PFSK-1 (cell line): ENCODE measurements at regions not wholly inside any gene's neighbourhood (a gene's known extent, or its start where the extent isn't known, plus 50 kb on each side); places are given as distances from the start of the nearest gene placed in this dataset.

Experiments used
- FOXP2 ChIP-seq: optimal IDR thresholded peaks from 2 replicates; pipeline ENCODE3; 2011; ENCODE audit warnings: borderline replicate concordance, control low read depth, inconsistent platforms; ENCODE audit not compliant: insufficient read depth; ENCODE audit errors: extremely low read length, extremely low read depth
- POLR2AphosphoS5 ChIP-seq: IDR thresholded peaks from 2 replicates; pipeline ENCODE4 v1.6.1; 2012; ENCODE audit warnings: low read depth, mild to moderate bottlenecking, control low read depth, low read length, moderate library complexity
- SIN3A ChIP-seq: IDR thresholded peaks from 2 replicates; pipeline ENCODE4 v1.6.1; 2012; ENCODE audit warnings: mild to moderate bottlenecking, low read length, moderate library complexity, borderline replicate concordance; ENCODE audit not compliant: insufficient read depth
- TAF1 ChIP-seq: IDR thresholded peaks from 2 replicates; pipeline ENCODE4 v1.6.1; 2012; ENCODE audit warnings: low read length, control low read depth, borderline replicate concordance; ENCODE audit not compliant: insufficient read depth
- TF ChIP-seq, protein P1 (sequence below), 2 experiments: IDR thresholded peaks; 2 replicates each; pipeline versions ENCODE4 v1.6.1 to v1.8.0; 2011 to 2012; ENCODE audit warnings: low read depth in 2 of 2, low read length in 2 of 2, control low read depth in 1 of 2, inconsistent platforms in 1 of 2, mild to moderate bottlenecking in 1 of 2, moderate library complexity in 1 of 2; ENCODE audit not compliant: insufficient read depth in 1 of 2

DNA sequence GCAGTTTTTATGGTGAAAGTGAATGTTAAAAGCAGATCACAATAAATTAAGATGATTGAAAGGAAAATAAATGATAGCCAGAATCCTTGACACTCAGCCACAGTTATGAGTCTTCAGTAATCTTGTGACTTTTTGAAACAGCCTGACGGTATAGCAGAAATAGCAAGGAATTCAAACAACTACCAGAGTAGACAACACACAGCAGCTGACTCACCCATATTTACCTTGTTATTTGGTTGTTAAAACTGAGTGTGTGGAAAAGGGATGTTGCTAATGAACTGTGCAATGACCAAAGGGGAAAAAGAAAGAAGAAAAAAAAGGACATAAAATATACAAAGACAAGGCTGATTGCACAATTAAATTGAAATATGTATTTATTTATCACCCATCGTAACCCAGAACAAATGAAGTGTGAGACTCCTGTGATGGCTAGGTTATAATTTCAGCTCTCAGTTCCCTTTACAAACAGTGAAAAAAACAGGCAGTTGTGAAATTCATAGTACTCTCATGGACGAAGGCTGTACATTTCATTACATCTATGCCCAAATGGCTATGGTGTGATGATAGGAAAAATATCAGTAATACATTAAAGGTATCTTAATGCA, 1023.0 kb upstream of the SORCS1 start:
- no peak for TF ChIP-seq FOXP2
- TF ChIP-seq, protein P1, sequence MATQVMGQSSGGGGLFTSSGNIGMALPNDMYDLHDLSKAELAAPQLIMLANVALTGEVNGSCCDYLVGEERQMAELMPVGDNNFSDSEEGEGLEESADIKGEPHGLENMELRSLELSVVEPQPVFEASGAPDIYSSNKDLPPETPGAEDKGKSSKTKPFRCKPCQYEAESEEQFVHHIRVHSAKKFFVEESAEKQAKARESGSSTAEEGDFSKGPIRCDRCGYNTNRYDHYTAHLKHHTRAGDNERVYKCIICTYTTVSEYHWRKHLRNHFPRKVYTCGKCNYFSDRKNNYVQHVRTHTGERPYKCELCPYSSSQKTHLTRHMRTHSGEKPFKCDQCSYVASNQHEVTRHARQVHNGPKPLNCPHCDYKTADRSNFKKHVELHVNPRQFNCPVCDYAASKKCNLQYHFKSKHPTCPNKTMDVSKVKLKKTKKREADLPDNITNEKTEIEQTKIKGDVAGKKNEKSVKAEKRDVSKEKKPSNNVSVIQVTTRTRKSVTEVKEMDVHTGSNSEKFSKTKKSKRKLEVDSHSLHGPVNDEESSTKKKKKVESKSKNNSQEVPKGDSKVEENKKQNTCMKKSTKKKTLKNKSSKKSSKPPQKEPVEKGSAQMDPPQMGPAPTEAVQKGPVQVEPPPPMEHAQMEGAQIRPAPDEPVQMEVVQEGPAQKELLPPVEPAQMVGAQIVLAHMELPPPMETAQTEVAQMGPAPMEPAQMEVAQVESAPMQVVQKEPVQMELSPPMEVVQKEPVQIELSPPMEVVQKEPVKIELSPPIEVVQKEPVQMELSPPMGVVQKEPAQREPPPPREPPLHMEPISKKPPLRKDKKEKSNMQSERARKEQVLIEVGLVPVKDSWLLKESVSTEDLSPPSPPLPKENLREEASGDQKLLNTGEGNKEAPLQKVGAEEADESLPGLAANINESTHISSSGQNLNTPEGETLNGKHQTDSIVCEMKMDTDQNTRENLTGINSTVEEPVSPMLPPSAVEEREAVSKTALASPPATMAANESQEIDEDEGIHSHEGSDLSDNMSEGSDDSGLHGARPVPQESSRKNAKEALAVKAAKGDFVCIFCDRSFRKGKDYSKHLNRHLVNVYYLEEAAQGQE (IDR thresholded peaks at IDR 0.05; ENCODE audit: insufficient read depth in 1 of 2, low read depth in 2 of 2, low read length in 2 of 2), result no peak
- TF ChIP-seq POLR2AphosphoS5, result no peak
- TF ChIP-seq SIN3A, result no peak
- TF ChIP-seq TAF1, result no peak

DNA sequence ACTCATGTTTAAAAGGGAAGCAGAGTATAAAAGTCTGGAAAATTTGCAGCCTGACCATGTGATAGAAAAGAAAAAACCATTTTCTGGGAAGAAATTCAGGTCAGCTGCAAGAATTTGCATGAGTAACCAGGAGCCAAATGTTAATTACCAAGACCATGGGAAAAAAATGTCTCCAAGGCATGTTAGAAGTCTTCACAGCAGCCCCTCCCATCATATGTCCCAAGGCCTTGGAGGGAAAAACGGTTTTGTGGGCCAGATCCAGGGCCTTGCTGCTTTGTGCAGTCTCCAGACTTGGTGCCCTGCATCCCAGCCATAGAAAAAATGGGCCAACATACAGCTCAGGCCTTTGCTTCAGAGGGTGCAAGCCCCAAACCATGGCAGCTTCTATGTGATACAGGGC, 1019.6 kb upstream of the SORCS1 start:
- TF ChIP-seq POLR2AphosphoS5 (no peak), FOXP2 (no peak), TAF1 (no peak), SIN3A (no peak)
- TF ChIP-seq, protein P1 (IDR thresholded peaks at IDR 0.05; ENCODE audit: insufficient read depth in 1 of 2, low read depth in 2 of 2, low read length in 2 of 2), result no peak

DNA sequence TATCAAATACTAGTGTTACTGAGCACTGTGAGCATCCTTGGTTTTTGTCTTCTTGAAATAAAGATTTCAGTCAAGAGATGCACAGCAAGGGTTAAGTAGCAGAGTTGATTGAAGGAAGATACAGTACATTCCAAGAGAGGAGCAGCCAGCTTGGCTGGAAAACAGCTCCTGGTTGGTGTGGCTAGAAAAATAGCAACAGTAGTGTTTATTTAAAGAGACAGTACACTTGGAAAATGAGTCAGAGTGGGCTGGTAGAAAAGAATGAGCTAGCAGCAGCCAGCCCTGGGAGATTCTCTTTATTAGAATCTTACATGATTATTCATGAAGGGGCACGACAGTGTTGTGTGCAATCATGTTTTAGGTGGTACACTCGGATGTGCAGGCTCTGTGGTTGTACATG, 1016.4 kb upstream of the SORCS1 start:
- TF ChIP-seq, protein P1 (IDR thresholded peaks at IDR 0.05; ENCODE audit: insufficient read depth in 1 of 2, low read depth in 2 of 2, low read length in 2 of 2), result no peak
- TF ChIP-seq TAF1 (no peak), POLR2AphosphoS5 (no peak), SIN3A (no peak), FOXP2 (no peak)

DNA sequence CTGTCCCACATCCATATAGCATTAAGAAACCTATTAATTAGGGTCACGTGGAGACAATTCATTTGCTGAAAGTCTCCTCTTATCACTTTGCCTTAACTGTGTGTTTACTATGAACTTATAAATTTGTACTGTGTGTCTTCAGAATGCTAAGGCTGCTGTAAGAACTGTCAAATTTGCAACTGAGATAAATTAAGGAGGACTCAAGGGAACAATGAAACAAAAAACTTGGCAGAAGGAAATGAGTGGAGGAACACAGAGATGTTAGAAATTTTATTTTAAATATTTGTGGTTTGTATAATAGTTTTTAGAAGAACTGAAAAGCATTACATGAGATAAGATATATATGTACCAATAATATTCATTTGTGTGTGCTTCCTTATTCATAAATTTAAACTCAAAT, 1005.3 kb upstream of the SORCS1 start:
- TF ChIP-seq SIN3A (no peak), FOXP2 (no peak), TAF1 (no peak), POLR2AphosphoS5 (no peak)
- TF ChIP-seq, protein P1 (IDR thresholded peaks at IDR 0.05; ENCODE audit: insufficient read depth in 1 of 2, low read depth in 2 of 2, low read length in 2 of 2), result no peak

DNA sequence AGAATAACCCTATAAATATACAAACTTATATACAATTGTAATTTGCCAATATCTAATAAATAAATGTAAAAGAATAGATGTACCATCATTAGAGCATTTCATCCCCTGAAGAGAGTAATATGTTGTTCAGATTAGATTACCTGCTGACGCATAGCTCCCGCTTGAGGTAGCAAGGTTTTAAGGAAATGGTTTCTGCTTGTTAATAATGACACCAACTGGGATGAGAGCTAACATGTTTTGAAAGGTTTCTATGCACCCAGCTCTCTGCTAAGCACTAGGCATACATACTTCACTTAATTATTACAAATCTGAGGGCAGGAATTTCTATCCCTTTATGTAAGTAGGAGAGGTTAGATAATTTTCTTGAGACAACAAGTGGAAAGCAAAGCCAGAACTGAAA, 1003.3 kb upstream of the SORCS1 start:
- TF ChIP-seq POLR2AphosphoS5 (no peak), TAF1 (no peak), FOXP2 (no peak), SIN3A (no peak)
- TF ChIP-seq, protein P1 (IDR thresholded peaks at IDR 0.05; ENCODE audit: insufficient read depth in 1 of 2, low read depth in 2 of 2, low read length in 2 of 2), result no peak
